HG03575 (cell line): ENCODE measurements at regions not wholly inside any gene's neighbourhood (a gene's known extent, or its start where the extent isn't known, plus 50 kb on each side); places are given as distances from the start of the nearest gene placed in this dataset.
"Not testable (repeated sequence)": the region's sequence is repeated elsewhere in the genome, so short reads cannot be mapped to it uniquely, and the experiment has no call there.

ENCODE experiments used
- ATAC-seq: cut with Tn5 transposase; IDR thresholded peaks from one replicate; pipeline ENCODE4 v1.9.1; 2021; ENCODE audit not compliant: unreplicated experiment, insufficient number of reproducible peaks, low FRiP score; ENCODE audit errors: extremely low read depth

DNA sequence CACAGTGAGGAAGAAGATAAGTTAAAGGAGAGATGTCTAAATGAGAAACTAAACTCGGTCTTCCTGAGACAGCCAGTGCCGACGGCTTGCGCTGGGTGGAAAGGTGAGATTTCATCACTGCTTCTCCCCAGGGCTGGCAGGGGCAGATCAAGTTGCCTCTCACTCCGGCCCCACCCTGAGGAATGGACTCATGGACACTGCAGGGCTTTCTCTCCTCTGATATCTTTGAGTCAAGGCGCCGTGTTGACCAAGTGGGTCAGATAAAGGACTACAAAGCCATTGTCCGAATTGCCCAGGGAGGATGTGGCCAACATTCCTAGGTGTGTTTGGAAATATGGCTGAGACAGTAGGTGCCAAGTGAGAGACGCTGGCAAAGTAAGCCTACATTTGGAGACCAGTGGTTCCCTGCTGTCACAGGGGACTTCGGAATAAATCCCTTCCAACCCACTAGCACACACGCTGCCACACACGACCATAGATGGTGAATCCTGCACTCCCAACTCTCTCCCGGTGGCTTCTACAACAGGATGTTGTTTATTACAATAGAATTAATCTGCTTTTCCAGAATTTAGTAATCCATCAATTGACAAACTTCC lies 156.5 kb upstream of the TSC22D1 start:
- ATAC-seq = no peak

DNA sequence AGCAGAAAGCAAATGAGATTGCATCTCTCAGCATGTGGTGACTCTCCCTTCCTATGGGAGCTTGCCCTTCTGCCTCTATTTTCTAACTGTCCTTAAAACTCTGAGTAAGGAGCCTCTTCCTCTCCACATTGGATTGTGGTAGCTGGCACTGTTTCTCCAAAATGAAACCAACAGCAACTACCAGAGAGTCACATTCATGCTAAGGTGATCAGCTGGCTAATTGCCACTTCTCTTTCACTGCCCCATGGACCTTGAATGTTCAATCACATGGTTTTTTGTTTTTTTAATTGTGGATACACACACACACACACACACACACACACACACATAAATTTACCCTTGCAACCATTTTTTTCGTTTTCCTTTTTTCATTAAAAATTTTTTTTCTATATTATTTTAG lies 154.7 kb upstream of the TSC22D1 start:
- ATAC-seq = no peak

DNA sequence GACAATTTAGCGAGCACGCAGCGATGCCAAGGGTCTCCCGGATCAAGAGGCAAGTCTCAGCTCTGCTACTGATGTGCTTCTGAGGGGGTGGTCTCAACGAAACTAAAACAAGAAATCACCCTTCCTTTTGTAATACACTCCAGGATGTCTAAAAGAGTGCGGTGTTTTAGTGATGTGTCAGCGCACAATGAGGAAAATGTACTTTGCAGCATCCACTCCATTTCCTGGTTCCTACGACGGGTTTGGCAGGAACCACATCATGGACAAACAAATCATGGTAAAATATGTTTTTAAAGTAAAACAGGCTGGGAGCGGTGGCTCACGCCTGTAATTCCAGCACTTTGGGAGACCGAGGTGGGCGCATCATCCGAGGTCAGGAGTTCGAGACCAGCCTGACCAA lies 154.0 kb upstream of the TSC22D1 start:
- ATAC-seq = no peak

DNA sequence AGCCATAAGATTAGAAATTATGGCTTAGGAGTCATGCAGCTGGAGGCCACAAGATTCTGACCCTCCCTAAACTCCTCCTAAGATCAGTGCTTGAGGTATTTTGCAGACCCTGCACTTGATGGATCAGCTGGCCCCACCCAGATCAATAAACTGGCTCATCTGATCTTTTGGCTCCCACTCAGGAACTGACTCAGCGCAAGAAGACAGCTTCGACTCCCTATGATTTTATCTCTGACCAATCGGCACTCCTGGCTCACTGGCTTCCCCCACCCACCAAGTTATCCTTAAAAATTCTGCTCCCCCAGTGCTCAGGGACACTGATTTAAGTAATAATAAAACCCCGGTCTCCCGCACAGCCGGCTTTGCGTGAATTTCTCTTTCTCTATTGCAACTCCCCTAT lies 151.5 kb upstream of the TSC22D1 start:
- ATAC-seq = not testable (repeated sequence)

DNA sequence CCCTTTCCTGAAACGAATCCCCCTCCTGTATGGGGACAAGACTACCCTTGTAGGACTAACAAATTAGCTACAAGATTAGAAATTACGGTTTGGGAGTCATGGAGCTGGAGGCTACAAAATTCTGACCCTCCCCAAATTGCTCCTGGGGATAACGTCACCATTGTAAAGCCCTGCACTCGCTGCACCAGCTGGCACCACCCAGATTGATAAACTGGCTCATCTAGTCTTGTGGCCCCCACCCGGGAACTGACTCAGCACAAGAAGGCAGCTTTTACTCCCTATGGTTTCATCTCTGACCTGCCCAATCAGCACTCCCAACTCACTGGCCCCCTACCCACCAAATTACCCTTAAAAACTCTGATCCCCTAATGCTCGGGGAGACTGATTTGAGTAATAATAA lies 150.6 kb upstream of the TSC22D1 start:
- ATAC-seq = no peak

DNA sequence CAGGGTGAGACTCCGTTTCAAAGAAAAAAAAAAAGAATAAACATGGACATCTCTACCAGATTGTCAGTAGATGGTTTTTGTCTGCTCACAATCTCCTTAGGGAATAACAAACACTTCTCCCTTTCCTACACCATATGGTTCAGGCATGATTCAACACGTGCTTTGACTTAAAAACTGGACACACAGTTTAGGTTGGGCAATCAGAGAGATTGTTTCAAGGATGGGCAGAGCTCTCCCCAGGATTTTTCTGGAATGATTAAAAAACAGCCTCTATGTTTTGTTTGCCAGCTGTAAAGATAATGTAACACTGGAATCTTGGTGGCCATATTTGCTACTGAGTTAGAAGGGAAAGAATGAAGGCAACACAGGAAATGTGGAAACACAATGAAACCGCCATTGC lies 150.1 kb upstream of the TSC22D1 start:
- ATAC-seq = no peak

DNA sequence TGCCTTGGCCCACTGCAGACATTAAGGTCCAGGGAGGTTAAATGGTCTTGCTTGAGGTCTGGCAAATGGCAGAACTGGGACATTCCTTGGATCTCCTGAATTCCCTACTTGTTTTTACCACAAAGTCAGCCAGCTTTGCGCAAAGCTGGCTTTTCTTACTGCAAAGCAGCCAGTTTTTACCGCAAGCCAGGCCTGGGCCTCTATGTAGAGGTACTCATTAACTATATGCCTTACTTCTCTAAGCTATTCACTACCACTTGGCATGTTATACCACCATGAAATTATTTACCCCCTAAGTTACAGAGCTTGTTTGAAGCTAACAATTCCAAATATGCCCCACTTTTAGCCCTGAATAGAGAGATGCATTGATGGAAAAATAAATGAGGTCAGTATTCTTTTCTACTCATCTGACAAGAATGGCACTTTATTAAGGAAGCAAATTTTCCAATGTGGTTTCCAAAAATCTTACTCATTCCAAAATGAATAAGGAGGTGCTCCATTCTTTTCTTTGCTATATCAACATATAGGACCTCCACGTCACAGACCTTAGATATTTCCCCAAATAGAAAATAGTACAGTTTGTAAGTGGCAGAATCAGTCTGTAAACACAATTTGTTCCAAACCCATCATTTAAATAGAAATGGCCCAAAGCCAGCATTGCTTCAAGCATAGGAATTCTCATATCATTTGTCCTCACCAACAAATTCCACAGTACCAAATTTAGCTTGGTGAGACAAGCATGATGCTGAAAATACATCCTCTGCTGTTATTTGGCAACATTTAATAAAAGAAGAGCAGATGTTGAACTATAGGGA lies 143.9 kb upstream of the TSC22D1 start:
- no peak for ATAC-seq

DNA sequence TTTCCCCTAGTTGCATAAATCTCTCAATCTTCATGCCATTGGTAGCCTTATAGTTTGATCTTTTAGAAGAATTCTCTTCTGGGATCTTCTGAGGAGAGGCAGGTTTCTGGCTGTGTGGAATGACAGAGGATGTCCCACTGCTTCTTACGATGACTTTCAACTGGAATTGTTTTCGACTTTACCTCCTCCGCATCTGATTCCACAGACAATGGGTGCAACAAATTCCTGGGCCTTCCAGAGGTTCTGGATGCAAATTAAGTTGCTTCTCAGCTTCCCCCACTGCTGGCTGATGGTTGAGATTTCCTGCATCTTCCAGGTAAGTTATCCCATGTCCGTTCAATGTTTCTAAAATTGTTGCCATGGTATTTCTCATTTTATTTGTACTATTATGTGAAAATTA lies 142.3 kb upstream of the TSC22D1 start:
- no peak for ATAC-seq

DNA sequence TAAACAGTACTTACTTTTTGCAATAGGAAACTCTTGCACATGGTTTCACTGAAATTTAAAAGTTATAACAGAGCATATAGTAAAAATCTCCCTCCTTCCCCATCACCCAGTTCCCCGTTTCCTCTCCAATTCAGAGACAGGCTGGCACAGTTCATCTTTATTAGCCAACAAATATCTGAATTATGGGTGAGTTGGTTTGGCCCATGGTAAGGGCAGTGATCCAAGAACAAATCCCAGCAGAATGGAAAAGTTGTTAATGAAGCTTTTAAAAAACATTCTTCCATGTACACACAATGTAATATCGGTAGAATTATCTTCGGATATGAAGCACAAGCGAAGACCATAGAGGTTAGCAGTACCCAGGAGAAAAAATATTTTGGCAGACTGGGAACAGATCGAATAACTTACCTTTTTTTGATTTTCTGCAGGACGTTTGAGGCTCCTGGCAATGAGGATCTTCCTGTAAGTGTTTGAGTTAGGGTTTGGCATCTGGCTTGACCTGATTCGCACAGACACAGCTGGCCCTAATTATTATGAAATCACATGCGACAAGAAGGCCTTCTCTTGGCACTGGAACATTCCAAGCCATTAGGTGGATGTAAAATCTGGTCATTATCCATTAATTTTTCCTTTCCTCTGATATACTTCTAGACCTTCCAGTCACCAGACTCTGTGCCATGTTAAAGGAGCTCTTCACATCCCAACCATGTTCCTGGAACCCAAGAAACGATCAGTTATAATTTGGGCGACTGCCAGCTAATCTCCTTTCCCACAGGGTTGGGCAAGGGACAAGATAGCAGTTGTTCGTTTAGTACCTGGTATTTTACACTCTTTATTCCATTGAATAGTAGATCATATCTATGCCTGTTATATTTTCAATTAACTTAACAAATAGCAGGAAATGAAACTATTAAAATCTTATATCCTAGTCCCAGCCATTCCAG lies 139.4 kb upstream of the TSC22D1 start:
- no peak for ATAC-seq

DNA sequence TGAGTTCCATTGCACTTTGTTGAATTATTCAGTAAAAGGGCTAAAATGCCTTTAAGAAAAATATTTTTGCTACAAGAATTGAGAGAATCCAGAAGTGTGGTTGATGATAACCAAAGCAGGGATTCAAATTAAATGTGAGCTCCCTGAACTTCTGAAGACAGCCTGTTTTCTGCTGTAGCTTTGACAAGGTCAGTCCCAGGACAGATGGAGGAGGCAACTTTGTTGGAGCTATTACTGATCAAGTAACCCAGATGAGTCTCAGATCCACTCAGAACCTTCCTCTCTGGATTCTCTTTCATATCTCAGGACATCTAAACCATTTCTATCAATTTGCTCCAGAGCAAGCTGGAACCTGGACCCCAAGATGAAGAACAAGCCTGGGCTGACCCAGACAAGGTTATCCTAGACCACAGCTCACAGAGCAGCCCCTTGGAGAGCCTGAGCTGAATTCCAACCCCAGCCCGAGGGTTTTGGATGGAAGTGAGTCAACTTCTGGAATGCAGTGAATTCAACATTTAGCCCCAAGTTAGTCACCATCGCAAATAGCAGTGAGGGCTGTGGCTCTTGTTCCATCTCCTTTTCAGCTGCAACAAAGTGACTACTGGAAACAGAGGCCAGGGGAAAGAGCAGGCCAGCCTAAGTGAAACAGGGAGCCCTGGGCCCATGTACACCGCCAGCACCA lies 137.8 kb upstream of the TSC22D1 start:
- no peak for ATAC-seq

DNA sequence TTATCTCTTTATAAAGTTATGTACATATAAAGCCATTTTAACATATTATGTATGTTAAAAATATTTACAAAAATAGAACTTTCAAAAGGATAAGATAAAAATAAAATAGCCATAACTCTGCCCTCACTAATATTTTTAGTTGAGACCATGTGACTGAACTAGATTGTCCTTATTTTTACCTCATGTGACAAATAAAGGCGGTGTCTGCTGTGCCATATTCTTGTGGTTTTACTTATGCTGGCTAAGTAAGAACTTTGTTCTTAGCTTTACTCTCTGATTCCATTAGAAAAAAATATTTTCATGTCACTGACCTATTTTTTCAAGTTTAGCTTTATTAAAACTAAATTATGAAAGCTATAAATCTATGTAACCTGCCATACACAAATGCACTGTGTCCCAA lies 135.6 kb upstream of the TSC22D1 start:
- ATAC-seq = no peak

DNA sequence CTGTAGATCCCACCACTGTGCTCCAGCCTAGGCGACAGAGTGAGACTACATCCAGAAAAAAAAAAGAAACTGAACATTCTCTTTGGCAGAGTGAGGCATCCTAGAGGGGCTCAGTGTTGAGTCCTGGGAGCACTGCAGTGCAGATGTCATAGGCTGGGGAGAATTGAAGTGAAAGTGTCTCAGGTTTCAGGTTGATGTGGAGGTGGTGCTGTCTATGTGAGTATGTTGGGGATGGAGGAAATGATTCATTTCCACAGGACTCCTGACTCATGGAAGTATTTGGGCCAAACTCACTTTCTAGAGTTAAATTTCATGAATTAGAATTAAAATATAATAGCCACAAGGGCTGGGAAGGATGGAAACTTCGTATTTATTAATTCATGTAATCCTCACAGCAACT lies 134.4 kb upstream of the TSC22D1 start:
- no peak for ATAC-seq

DNA sequence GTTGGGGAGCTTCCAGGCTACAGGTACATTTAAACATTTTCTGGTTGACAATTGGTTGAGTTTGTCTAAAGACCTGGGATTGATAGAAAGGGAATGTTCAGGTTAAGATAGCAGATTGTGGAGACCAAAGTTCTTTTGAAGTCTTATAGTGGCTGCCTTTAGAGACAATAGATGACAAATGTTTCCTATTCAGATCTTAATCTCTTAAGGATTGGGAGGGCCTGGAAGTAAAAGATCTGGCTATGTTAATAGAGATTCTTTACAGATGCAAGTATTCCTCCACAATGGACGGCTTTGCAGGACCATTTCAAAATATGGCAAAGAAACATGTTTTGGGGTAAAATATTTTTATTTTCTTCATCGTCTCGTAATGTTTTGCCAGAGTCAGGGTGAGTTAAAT lies 128.7 kb upstream of the TSC22D1 start:
- not testable (repeated sequence) for ATAC-seq

DNA sequence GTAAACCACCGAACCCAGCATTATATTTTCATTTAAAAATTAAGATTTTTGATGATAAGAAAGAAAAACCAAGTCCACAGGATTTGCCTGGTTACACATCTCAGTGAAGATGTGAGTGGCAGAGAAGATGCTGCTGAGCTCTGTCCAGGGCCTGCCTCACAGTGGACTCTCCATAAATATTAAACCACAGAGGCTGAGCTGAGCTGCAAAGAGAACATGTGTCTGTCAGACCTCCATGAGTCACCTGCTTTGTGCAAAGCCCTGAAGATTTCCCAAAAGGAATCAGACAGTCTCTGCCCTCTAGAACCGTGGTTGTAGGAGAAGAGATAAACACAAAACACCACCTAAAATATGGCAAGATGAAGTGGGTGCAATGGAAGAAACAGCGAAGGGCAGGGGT lies 127.2 kb upstream of the TSC22D1 start:
- no peak for ATAC-seq

DNA sequence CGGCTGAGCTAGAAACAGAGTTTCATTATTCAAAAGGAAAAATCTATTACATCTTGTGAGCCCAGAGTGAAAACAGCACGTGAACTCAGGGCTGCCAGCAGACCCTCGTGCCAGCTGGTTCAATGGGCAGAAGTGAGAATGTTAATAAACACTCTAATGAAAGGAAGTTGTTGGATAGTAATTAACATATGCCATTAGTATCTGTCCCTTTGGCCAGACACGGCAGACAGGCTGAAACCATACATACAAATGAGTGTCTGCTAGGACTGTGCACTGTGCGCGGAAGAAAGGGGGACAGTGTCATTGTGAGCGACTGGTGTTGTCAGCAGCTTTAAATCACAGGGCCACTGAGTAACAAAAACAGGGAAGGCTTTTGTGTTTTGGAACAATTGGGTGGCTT lies 121.9 kb upstream of the TSC22D1 start:
- no peak for ATAC-seq

DNA sequence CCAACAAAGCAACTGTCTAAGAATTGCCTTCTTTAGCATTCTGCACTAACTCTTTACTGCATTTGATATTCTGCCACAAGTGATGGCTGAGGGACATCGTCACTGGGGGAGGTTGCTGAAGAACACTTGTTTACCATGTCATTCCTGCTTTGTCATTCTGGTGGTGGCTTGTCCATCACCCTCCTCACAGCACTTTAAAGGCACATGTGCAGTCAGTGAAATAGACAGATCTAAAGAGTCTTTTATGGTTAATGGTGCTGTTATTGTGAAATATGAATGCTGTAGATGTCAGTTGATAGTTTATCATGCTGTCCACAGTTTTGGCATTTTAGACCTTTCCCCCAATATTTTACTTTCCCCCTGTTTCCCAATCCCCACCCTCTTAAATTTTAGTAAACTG lies 120.9 kb upstream of the TSC22D1 start:
- no peak for ATAC-seq

DNA sequence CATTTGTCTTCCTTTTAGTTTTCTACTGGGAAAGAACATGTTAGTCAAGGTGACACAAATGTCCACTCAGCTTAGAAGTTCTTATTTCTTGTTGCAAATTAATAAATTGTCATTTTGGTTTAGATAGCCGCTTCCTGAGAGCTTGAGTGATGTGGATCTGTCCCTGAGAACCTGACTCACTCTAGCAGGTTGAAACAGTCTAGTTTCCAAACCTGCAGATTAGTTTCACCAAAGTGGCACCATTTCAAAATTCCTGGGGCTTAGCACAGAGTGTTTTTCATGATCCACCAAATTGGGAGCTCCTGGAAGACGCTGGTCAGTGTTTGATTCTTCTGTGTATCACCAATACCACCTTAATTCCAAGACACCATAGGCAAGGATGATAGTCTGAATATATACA lies 119.4 kb upstream of the TSC22D1 start:
- no peak for ATAC-seq

DNA sequence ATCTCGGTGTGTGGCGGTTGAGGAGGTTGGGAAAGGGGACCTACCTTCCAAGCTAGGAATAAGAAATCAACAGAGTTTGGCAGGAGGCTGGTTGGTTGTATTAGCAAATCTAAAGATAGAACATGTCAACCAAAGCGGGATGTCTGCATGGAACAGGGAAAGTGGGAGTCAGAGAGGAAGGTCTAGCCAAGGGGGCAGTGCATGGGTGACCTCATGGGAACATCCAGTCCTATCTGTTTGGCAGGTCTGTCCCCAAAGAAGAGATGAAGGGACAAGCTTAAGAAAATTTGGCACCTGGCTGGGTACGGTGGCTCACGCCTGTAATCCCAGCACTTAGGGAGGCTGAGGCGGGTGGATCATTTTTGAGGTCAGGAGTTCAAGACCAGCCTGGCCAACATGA lies 118.7 kb upstream of the TSC22D1 start:
- ATAC-seq = no peak

DNA sequence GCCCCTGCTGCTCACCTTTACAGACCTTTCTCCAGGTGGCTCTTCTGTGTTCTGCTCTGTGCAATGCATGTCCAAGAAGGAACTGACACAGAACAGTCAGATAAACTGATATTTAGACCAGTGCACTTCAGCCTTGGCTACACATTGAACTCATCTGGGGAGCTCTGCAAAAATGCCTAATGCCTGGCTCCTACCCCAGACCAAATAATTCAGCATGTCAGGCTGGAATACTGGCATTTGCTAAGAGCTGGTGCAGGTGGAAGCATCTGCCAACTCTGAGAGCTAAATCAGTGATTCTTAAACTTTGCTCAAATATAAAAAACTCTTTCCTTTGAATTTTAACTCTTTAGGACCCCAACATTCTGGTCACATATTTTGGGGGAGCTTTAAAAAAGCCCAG lies 118.2 kb upstream of the TSC22D1 start:
- no peak for ATAC-seq
